ENCODE measurements at regions not wholly inside any gene's neighbourhood (a gene's known extent, or its start where the extent isn't known, plus 50 kb on each side); places are given as distances from the start of the nearest gene placed in this dataset.

DNA sequence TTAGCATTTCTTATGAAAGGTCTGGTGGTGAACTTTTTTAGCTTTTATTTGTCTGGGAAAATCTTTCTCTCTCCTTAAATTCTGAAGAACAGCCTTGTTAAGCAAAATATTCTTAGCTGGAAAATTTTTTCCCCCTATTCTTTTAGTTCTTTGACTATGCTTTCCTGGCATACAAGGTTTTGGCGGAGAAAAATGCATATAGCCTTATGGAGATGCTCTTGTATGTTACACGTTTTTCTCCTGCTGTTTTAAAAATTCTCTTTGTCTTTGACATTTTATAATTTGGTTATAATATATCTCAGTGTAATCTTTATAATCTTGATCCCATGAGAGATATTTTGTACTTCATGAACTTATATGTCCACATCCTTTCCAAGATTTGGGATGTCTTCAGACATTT is 1190.4 kb upstream of the ZEB2 start:
- no peak for DNase-seq
- intact Hi-C loops (cut with DNase I, micrococcal nuclease) = no loop called here
- ATAC-seq = no peak
- Histone ChIP-seq H3K36me3 (ENCODE audit: low read depth) (no peaks in the 10 kb centered on the region), H3K4me3 (no peak overlapping the region), H3K4me1 (ENCODE audit: low read depth) (no peaks in the 10 kb centered on the region), H3K9me3 (no peaks in the 10 kb centered on the region)
- TF ChIP-seq, protein P1, sequence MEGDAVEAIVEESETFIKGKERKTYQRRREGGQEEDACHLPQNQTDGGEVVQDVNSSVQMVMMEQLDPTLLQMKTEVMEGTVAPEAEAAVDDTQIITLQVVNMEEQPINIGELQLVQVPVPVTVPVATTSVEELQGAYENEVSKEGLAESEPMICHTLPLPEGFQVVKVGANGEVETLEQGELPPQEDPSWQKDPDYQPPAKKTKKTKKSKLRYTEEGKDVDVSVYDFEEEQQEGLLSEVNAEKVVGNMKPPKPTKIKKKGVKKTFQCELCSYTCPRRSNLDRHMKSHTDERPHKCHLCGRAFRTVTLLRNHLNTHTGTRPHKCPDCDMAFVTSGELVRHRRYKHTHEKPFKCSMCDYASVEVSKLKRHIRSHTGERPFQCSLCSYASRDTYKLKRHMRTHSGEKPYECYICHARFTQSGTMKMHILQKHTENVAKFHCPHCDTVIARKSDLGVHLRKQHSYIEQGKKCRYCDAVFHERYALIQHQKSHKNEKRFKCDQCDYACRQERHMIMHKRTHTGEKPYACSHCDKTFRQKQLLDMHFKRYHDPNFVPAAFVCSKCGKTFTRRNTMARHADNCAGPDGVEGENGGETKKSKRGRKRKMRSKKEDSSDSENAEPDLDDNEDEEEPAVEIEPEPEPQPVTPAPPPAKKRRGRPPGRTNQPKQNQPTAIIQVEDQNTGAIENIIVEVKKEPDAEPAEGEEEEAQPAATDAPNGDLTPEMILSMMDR (IDR thresholded peaks at IDR 0.05) = no peak

DNA sequence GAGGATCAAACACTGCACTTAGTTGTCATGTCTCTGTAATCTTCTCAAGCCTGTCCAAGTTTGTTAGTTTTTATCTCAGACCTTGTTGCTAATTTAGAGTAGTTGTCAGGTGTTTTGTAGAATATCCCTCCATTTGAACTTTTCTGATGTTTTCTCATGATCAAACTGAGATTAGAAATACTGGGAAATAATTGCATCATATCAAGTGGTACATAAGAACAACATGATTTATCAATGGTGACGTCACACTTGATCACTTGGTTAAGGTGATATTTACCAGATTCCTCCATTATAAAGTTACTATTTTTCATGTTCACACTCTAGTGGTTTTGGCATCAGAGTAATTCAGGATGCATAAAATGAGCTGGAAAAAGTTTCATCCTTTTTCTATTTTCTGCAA is 1182.4 kb upstream of the ZEB2 start:
- Histone ChIP-seq H3K9me3 (no peaks in the 10 kb centered on the region), H3K36me3 (ENCODE audit: low read depth) (no peaks in the 10 kb centered on the region), H3K4me1 (ENCODE audit: low read depth) (no peaks in the 10 kb centered on the region), H3K4me3 (no peak overlapping the region)
- DNase-seq (no peak), ATAC-seq (no peak)
- TF ChIP-seq, protein P1 (IDR thresholded peaks at IDR 0.05) = no peak
- intact Hi-C loops (cut with DNase I, micrococcal nuclease) = no loop called here

DNA sequence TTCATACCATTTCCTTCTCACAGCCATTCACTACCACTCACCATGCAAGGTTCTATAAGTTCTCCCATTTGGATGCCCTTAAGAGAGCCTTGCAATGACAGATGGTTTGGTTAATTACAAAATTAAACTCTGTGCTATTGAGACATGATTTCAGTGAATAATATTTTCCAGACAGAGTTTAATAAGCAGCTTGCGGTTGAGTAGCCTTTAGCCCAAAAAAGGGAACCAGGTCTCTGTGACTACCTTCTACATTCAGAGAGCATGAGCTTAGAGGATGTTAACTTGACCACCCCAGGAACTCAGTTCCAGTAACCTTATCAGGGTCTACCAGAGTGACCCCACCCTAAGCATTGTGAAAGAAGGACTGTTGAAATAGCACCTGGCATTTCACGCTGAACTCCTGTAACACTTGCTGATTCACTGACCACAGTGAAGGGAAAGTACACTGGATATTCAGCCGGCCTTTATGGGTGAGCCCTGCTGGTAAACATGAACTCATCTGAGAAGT is 1173.1 kb upstream of the ZEB2 start:
- Histone ChIP-seq H3K9me3 (no peaks in the 10 kb centered on the region), H3K4me1 (ENCODE audit: low read depth) (no peaks in the 10 kb centered on the region), H3K36me3 (ENCODE audit: low read depth) (no peaks in the 10 kb centered on the region), H3K4me3 (no peak overlapping the region)
- TF ChIP-seq, protein P1 (IDR thresholded peaks at IDR 0.05) = no peak
- intact Hi-C loops (cut with DNase I, micrococcal nuclease) = no loop called here
- ATAC-seq = peak; percentile 45
- no peak for DNase-seq

DNA sequence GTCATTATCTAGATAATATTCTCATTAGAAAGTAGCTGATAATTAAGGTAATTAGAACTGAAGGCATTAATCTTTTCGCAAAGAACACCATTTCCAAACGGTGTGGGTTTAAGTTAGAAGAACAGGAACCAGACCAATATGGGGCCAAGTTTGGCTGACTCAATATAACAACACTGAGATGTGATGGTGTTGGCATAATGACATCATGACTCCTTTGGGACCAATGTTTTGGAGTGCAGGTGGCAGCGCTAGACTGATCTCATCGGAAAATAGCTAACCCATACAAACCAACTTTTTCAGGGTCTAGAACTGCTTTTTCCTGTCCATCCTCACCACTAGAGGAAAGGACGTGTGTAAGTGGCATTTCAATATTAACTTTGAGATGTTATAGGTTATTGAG is 1171.7 kb upstream of the ZEB2 start:
- intact Hi-C loops (cut with DNase I, micrococcal nuclease) = no loop called here
- no peak overlapping the region for H3K4me3 ChIP-seq
- no peak for DNase-seq
- no peak for ATAC-seq
- TF ChIP-seq, protein P1 (IDR thresholded peaks at IDR 0.05) = no peak
- H3K9me3 ChIP-seq = no peaks in the 10 kb centered on the region
- H3K36me3 ChIP-seq (ENCODE audit: low read depth) = no peaks in the 10 kb centered on the region
- no peaks in the 10 kb centered on the region for H3K4me1 ChIP-seq (ENCODE audit: low read depth)

DNA sequence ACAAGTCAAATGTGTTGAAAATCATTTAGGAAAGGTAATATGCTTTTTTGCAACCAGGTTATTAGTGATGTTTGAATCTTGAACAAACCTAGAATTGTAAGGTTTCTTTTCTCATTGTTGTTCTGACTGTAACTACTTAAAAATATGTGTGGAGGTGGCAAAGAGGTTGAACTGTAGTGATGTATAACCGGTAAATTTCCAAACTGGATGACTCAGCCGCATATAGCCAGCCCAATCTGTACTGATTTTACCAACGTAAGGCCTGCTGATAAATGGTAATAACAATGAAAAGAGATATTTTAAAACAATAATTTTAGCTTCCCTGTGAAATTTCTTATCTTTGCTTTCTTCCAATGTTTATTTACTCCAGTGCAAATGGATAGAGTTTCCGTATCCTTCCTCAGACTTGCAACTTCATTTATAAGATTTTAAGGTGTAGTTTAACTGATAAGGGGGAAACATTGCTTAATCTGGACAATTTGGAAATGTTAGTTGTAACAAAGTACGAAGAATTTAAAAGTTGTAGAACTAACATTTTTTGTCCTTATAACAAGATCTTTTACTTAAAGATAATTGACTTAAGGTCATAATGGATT is 1170.4 kb upstream of the ZEB2 start:
- no peak for ATAC-seq
- Histone ChIP-seq H3K4me1 (ENCODE audit: low read depth) (no peaks in the 10 kb centered on the region), H3K9me3 (no peaks in the 10 kb centered on the region), H3K4me3 (no peak overlapping the region), H3K36me3 (ENCODE audit: low read depth) (no peaks in the 10 kb centered on the region)
- no peak for DNase-seq
- intact Hi-C loops (cut with DNase I, micrococcal nuclease) = no loop called here
- TF ChIP-seq, protein P1 (IDR thresholded peaks at IDR 0.05) = no peak

DNA sequence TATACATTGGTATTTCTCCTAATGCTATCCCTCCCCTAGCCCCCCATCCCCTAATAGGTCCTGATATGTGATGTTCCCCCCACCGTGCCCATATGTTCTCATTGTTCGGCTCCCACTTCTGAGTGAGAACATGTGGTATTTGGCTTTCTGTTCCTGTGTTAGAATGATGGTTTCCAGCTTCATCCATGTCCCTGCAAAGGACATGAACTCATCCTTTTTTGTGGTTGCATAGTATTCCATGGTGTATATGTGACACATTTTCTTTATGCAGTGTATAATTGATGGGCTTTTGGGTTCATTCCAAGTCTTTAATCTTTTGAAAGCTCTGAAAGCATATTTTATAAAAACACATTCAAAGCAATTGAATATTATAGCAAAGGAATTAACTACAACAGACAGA is 1169.4 kb upstream of the ZEB2 start:
- Histone ChIP-seq H3K4me3 (no peak overlapping the region), H3K36me3 (ENCODE audit: low read depth) (no peaks in the 10 kb centered on the region), H3K9me3 (no peaks in the 10 kb centered on the region), H3K4me1 (ENCODE audit: low read depth) (no peaks in the 10 kb centered on the region)
- TF ChIP-seq, protein P1 (IDR thresholded peaks at IDR 0.05) = no peak
- DNase-seq (no peak), ATAC-seq (no peak)
- intact Hi-C loops (cut with DNase I, micrococcal nuclease) = no loop called here

All from mucosa of descending colon (tissue), 3 donors.